Osteoblast (primary cell): ENCODE measurements at regions not wholly inside any gene's neighbourhood (a gene's known extent, or its start where the extent isn't known, plus 50 kb on each side); places are given as distances from the start of the nearest gene placed in this dataset.
"Not testable (repeated sequence)": the region's sequence is repeated elsewhere in the genome, so short reads cannot be mapped to it uniquely, and the experiment has no call there.

Source experiments
- DNase-seq: peaks from one replicate; pipeline ENCODE4 v3.0.0; 2011; ENCODE audit warnings: low spot score, mixed read lengths; ENCODE audit not compliant: insufficient read length; ENCODE audit errors: missing footprints
- H2AFZ ChIP-seq: 2 replicates; pipeline ENCODE4 v1.6.0; 2011; ENCODE audit warnings: mild to moderate bottlenecking, low read length
- H3K27ac ChIP-seq: 2 replicates; pipeline ENCODE4 v1.5.1; 2011; ENCODE audit warnings: mild to moderate bottlenecking, low read depth, low read length, moderate library complexity
- H3K27me3 ChIP-seq: 2 replicates; pipeline ENCODE4 v1.6.0; 2012; ENCODE audit warnings: mild to moderate bottlenecking, control low read depth, inconsistent platforms, low read length, moderate library complexity; ENCODE audit not compliant: insufficient read depth
- H3K36me3 ChIP-seq: 2 replicates; pipeline ENCODE4 v1.5.1; 2011; ENCODE audit warnings: mild to moderate bottlenecking, low read length, control low read depth, moderate library complexity; ENCODE audit not compliant: insufficient read depth
- H3K4me1 ChIP-seq: 2 replicates; pipeline ENCODE4 v1.5.1; 2011; ENCODE audit warnings: mild to moderate bottlenecking, low read length, control low read depth, moderate library complexity; ENCODE audit not compliant: insufficient read depth
- H3K4me2 ChIP-seq: 2 replicates; pipeline ENCODE4 v1.6.0; 2011; ENCODE audit warnings: mild to moderate bottlenecking, low read length; ENCODE audit not compliant: insufficient read depth
- H3K4me3 ChIP-seq: fragments of 200-600 bp; sonication (generic); 3 replicates; pipeline ENCODE4 v1.5.1; 2012; ENCODE audit warnings: mild to moderate bottlenecking, low read length, inconsistent platforms; ENCODE audit not compliant: insufficient read depth
- H3K79me2 ChIP-seq: 2 replicates; pipeline ENCODE4 v1.6.0; 2012; ENCODE audit warnings: mild to moderate bottlenecking, low read length, control low read depth, inconsistent platforms; ENCODE audit not compliant: insufficient read depth
- H3K9me3 ChIP-seq: 2 replicates; pipeline ENCODE4 v1.5.1; 2011; ENCODE audit warnings: low read depth, low read length, control low read depth
- H4K20me1 ChIP-seq: 2 replicates; pipeline ENCODE4 v1.6.0; 2012; ENCODE audit warnings: mild to moderate bottlenecking, low read length, control low read depth; ENCODE audit not compliant: insufficient read depth
- CTCF ChIP-seq: IDR thresholded peaks from 2 replicates; pipeline ENCODE4 v1.5.1; 2011; ENCODE audit warnings: mild to moderate bottlenecking, low read depth, low read length, moderate library complexity; ENCODE audit errors: extremely low read depth

DNA sequence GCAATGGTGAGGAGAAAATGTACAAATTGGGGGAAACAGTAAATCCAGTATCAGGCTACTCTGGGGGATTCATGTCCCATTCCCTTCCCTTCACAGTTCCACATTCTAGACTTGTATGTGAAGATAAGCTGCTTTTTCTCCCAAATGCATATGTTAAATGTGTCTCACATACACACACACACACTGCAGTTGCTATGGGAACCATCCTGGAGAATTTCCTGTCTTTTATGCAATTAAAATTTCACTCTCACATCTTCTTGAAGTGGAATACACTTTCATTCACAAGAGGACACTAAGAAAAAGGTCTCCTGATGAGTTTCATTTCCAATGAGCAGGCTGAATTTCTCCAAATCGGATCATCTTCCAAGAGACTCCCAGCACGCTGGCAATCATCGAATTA, 366.0 kb downstream of the LRATD1 start:
- DNase-seq = no peak
- Histone ChIP-seq H3K79me2 (no peaks in the 10 kb centered on the region), H3K27me3 (no peaks in the 10 kb centered on the region), H4K20me1 (no peaks in the 10 kb centered on the region), H3K4me2 (no peak overlapping the region), H3K4me1 (no peaks in the 10 kb centered on the region), H3K4me3 (no peak overlapping the region), H2AFZ (no peak overlapping the region), H3K36me3 (no peaks in the 10 kb centered on the region), H3K27ac (no peak overlapping the region), H3K9me3 (no peaks in the 10 kb centered on the region)
- TF ChIP-seq CTCF = no peak

- Histone ChIP-seq H4K20me1 (no peaks in the 10 kb centered on the region), H3K79me2 (no peaks in the 10 kb centered on the region), H3K9me3 (no peaks in the 10 kb centered on the region), H3K4me1 (no peaks in the 10 kb centered on the region), H3K27ac (no peak overlapping the region), H3K4me2 (no peak overlapping the region), H3K36me3 (no peaks in the 10 kb centered on the region), H3K4me3 (no peak overlapping the region), H2AFZ (no peak overlapping the region), H3K27me3 (no peaks in the 10 kb centered on the region)
- TF ChIP-seq CTCF = no peak
- no peak for DNase-seq
Measured at GRCh38 chr2:14999114-14999661, 366.7 kb downstream of the LRATD1 start.

DNA sequence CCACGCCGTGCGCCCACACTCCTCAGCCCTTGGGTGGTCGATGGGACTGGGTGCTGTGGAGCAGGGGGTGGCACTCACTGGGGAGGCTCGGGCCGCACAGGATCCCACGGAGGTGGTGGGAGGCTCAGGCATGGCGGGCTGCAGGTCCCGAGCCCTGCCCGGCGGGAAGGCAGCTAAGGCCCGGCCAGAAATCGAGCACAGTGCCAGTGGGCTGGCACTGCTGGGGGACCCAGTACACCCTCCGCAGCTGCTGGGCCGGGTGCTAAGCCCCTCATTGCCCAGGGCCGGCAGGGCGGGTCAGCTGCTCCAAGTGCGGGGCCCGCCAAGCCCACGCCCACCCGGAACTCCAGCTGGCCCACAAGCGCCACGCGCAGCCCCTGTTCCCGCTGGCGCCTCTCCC, 370.0 kb downstream of the LRATD1 start:
- H3K4me2 ChIP-seq, H4K20me1 ChIP-seq, DNase-seq, H3K36me3 ChIP-seq, H3K4me1 ChIP-seq, H3K27me3 ChIP-seq, H3K79me2 ChIP-seq, H2AFZ ChIP-seq, H3K27ac ChIP-seq, H3K9me3 ChIP-seq, H3K4me3 ChIP-seq: not testable (repeated sequence)

GRCh38 chr2:15006667-15007066, 374.1 kb downstream of the LRATD1 start:
- no peak for TF ChIP-seq CTCF
- H2AFZ ChIP-seq = no peak overlapping the region
- no peaks in the 10 kb centered on the region for H3K79me2 ChIP-seq
- H3K4me1 ChIP-seq = no peaks in the 10 kb centered on the region
- no peak overlapping the region for H3K27ac ChIP-seq
- H3K4me2 ChIP-seq = no peak overlapping the region
- H3K36me3 ChIP-seq = no peaks in the 10 kb centered on the region
- H4K20me1 ChIP-seq = no peaks in the 10 kb centered on the region
- H3K9me3 ChIP-seq = peaks cover 4% of the 10 kb centered on the region
- no peak for DNase-seq
- H3K27me3 ChIP-seq = no peaks in the 10 kb centered on the region
- no peak overlapping the region for H3K4me3 ChIP-seq
